ENCODE measurements at regions not wholly inside any gene's neighbourhood (a gene's known extent, or its start where the extent isn't known, plus 50 kb on each side); places are given as distances from the start of the nearest gene placed in this dataset.
"Not testable (repeated sequence)": the region's sequence is repeated elsewhere in the genome, so short reads cannot be mapped to it uniquely, and the experiment has no call there.

GRCh38 chr12:9331218-9331626, 123.0 kb upstream of the PZP start:
- Mint-ChIP-seq H3K4me1 (peaks cover 18 to 31% (median 23%) of the 10 kb centered on the region in 7 donors), H3K27me3 (peaks cover 0 to 2% (median 0%) of the 10 kb centered on the region in 5 donors), H3K36me3 (peaks cover under 1 to 3% (median 1%) of the 10 kb centered on the region in 5 donors), H3K9me3 (peaks cover 0 to 3% (median 1%) of the 10 kb centered on the region in 11 donors), H3K27ac (peak overlapping the region in 4 of 9 donors; percentile 50 to 66 (median 62)), H3K4me3 (peak overlapping the region in 2 of 10 donors; percentile 6 to 33)
- H3K36me3 ChIP-seq (ENCODE audit: control insufficient read depth in 2 of 3, insufficient read depth in 3 of 3, low read length in 3 of 3) = no peaks in the 10 kb centered on the region
- peak; percentile 87 for ATAC-seq
- intact Hi-C loops (cut with micrococcal nuclease) = loop anchor here (1.0 to 10.0 kb wide), 7 partner anchors 34 to 464 kb away; no protein-coding TSS in a partner anchor
- no peak overlapping the region for H3K4me3 ChIP-seq (ENCODE audit: low read length)
- H3K27me3 ChIP-seq (ENCODE audit: control insufficient read depth in 2 of 2, insufficient read depth in 2 of 2, low read length in 2 of 2) = no peaks in the 10 kb centered on the region
- no peak overlapping the region for H3K27ac ChIP-seq (ENCODE audit: low read depth, low read length)
- DNase-seq = peak; percentile 21 to 77 (median 55)
- peaks cover 0 to 3% of the 10 kb centered on the region in 2 donors for H3K4me1 ChIP-seq (ENCODE audit: control insufficient read depth in 2 of 2, insufficient read depth in 2 of 2, low read length in 2 of 2)
- POLR2A ChIA-PET = no interaction called here
- CTCF ChIA-PET = interaction anchor here (1.0 to 3.3 kb wide), 5 partner anchors 10 to 419 kb away, joined by 3 to 28 read pairs (median 6); no protein-coding TSS in a partner anchor
- H3K9me3 ChIP-seq (ENCODE audit: control insufficient read depth in 2 of 3, low read length in 3 of 3) = no peaks in the 10 kb centered on the region

DNA sequence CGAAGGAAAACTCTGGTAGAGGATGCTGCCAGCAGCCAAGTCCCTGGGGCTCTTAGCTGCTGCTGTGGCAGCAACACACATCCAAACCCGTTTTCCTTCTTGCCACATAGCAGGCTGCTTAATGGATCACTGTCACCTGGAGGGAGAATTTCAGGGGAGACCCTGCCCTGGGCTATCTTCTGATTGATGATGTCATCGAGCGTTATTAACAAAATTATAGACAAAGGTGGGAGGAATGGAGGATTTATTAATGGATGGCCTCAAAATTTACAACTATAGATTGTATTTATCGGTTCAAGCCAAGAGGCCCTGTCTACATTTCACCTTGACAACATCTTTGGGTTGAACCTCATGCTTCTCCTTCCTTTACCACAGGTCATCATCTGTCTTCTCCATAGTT, 120.8 kb upstream of the PZP start:
- H3K27me3 Mint-ChIP-seq = no peaks in the 10 kb centered on the region
- no peaks in the 10 kb centered on the region for H3K36me3 Mint-ChIP-seq
- intact Hi-C loops (cut with micrococcal nuclease) = no loop called here
- H3K4me1 ChIP-seq (ENCODE audit: control insufficient read depth in 2 of 2, insufficient read depth in 2 of 2, low read length in 2 of 2) = peaks cover 0 to 3% of the 10 kb centered on the region in 2 donors
- H3K27ac Mint-ChIP-seq = peak overlapping the region in 1 of 9 donors; percentile 53
- no peaks in the 10 kb centered on the region for H3K36me3 ChIP-seq (ENCODE audit: control insufficient read depth in 2 of 3, insufficient read depth in 3 of 3, low read length in 3 of 3)
- no peaks in the 10 kb centered on the region for H3K9me3 ChIP-seq (ENCODE audit: control insufficient read depth in 2 of 3, low read length in 3 of 3)
- ATAC-seq = no peak
- H3K27ac ChIP-seq (ENCODE audit: low read depth, low read length) = no peak overlapping the region
- DNase-seq = no peak
- ChIA-PET CTCF (interaction anchor here (0.7 to 3.3 kb wide), 3 partner anchors 11 to 814 kb away, joined by 3 to 28 read pairs (median 7); no protein-coding TSS in a partner anchor), POLR2A (no interaction called here)
- H3K4me3 ChIP-seq (ENCODE audit: low read length) = no peak overlapping the region
- H3K4me3 Mint-ChIP-seq = no peak overlapping the region
- no peaks in the 10 kb centered on the region for H3K9me3 Mint-ChIP-seq
- peaks cover 18 to 31% (median 23%) of the 10 kb centered on the region in 7 donors for H3K4me1 Mint-ChIP-seq
- H3K27me3 ChIP-seq (ENCODE audit: control insufficient read depth in 2 of 2, insufficient read depth in 2 of 2, low read length in 2 of 2) = no peaks in the 10 kb centered on the region

DNA sequence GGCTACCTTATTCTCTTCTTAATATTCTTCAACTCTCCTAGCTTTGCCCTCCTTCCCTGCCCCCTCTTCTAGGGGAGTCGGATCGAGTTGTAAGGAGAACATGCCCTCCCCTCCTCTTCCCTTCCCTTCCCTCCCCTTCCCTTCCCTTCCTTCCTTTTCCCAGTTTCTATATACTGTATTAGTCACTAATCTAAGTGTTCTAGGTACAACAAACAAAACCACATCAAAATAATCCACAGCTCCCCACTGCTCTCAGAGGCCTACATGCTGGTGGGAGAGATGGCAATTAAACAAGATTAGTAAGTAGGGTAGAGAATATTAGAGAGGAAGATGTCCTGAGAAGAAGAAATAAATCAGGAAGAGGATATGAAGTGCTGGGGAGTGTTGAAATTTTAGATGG, 119.9 kb upstream of the PZP start:
- H3K27me3 Mint-ChIP-seq = no peaks in the 10 kb centered on the region
- POLR2A ChIA-PET = no interaction called here
- no peak for DNase-seq
- peaks cover 0 to 3% of the 10 kb centered on the region in 2 donors for H3K4me1 ChIP-seq (ENCODE audit: control insufficient read depth in 2 of 2, insufficient read depth in 2 of 2, low read length in 2 of 2)
- H3K36me3 ChIP-seq (ENCODE audit: control insufficient read depth in 2 of 3, insufficient read depth in 3 of 3, low read length in 3 of 3) = no peaks in the 10 kb centered on the region
- H3K4me3 Mint-ChIP-seq = no peak overlapping the region
- H3K4me1 Mint-ChIP-seq = peaks cover 15 to 31% (median 23%) of the 10 kb centered on the region in 7 donors
- ATAC-seq = no peak
- H3K9me3 ChIP-seq (ENCODE audit: control insufficient read depth in 2 of 3, low read length in 3 of 3) = no peaks in the 10 kb centered on the region
- H3K27ac ChIP-seq (ENCODE audit: low read depth, low read length) = no peak overlapping the region
- H3K9me3 Mint-ChIP-seq = no peaks in the 10 kb centered on the region
- H3K27me3 ChIP-seq (ENCODE audit: control insufficient read depth in 2 of 2, insufficient read depth in 2 of 2, low read length in 2 of 2) = no peaks in the 10 kb centered on the region
- CTCF ChIA-PET = interaction anchor here (2.3 kb wide), 1 partner anchor 12 kb away, joined by 7 read pairs; no protein-coding TSS in a partner anchor
- H3K4me3 ChIP-seq (ENCODE audit: low read length) = no peak overlapping the region
- H3K27ac Mint-ChIP-seq = peak overlapping the region in 1 of 9 donors; percentile 44
- intact Hi-C loops (cut with micrococcal nuclease) = no loop called here
- H3K36me3 Mint-ChIP-seq = no peaks in the 10 kb centered on the region

GRCh38 chr12:9327320-9327719, 119.1 kb upstream of the PZP start:
- peak in 1 of 9 donors; percentile 7 for DNase-seq
- no peaks in the 10 kb centered on the region for H3K9me3 Mint-ChIP-seq
- H3K4me3 Mint-ChIP-seq = peak overlapping the region in 2 of 10 donors; percentile 6 to 8
- CTCF ChIA-PET = no interaction called here
- no peaks in the 10 kb centered on the region for H3K36me3 Mint-ChIP-seq
- H3K27ac Mint-ChIP-seq = peak overlapping the region in 3 of 9 donors; percentile 3 to 44 (median 42)
- ATAC-seq = no peak
- Histone ChIP-seq H3K9me3 (ENCODE audit: control insufficient read depth in 2 of 3, low read length in 3 of 3) (no peaks in the 10 kb centered on the region), H3K27me3 (ENCODE audit: control insufficient read depth in 2 of 2, insufficient read depth in 2 of 2, low read length in 2 of 2) (no peaks in the 10 kb centered on the region), H3K27ac (ENCODE audit: low read depth, low read length) (no peak overlapping the region), H3K36me3 (ENCODE audit: control insufficient read depth in 2 of 3, insufficient read depth in 3 of 3, low read length in 3 of 3) (no peaks in the 10 kb centered on the region), H3K4me1 (ENCODE audit: control insufficient read depth in 2 of 2, insufficient read depth in 2 of 2, low read length in 2 of 2) (peaks cover 0 to 3% of the 10 kb centered on the region in 2 donors), H3K4me3 (ENCODE audit: low read length) (no peak overlapping the region)
- H3K27me3 Mint-ChIP-seq = no peaks in the 10 kb centered on the region
- intact Hi-C loops (cut with micrococcal nuclease) = no loop called here
- H3K4me1 Mint-ChIP-seq = peaks cover 14 to 27% (median 22%) of the 10 kb centered on the region in 7 donors
- POLR2A ChIA-PET = no interaction called here

GRCh38 chr12:9326849-9327248, 118.7 kb upstream of the PZP start:
- H3K27ac Mint-ChIP-seq = peak overlapping the region in 2 of 9 donors; percentile 3 to 44
- H3K9me3 Mint-ChIP-seq; H3K27me3 ChIP-seq (ENCODE audit: control insufficient read depth in 2 of 2, insufficient read depth in 2 of 2, low read length in 2 of 2); H3K9me3 ChIP-seq (ENCODE audit: control insufficient read depth in 2 of 3, low read length in 3 of 3); H3K27ac ChIP-seq (ENCODE audit: low read depth, low read length); ATAC-seq; DNase-seq; H3K4me3 ChIP-seq (ENCODE audit: low read length); intact Hi-C loops (cut with micrococcal nuclease); CTCF ChIA-PET; H3K36me3 Mint-ChIP-seq; H3K4me1 ChIP-seq (ENCODE audit: control insufficient read depth in 2 of 2, insufficient read depth in 2 of 2, low read length in 2 of 2); H3K36me3 ChIP-seq (ENCODE audit: control insufficient read depth in 2 of 3, insufficient read depth in 3 of 3, low read length in 3 of 3); H3K27me3 Mint-ChIP-seq; POLR2A ChIA-PET: not testable (repeated sequence)
- peak overlapping the region in 1 of 10 donors; percentile 6 for H3K4me3 Mint-ChIP-seq
- peaks cover 14 to 27% (median 22%) of the 10 kb centered on the region in 7 donors for H3K4me1 Mint-ChIP-seq

- H3K9me3 Mint-ChIP-seq = no peaks in the 10 kb centered on the region
- intact Hi-C loops (cut with micrococcal nuclease) = no loop called here
These were observed 117.9 kb upstream of the PZP start for GRCh38 chr12:9326085-9326484.

GRCh38 chr12:9325471-9325870, 117.3 kb upstream of the PZP start:
- H3K27ac ChIP-seq (ENCODE audit: low read depth, low read length) = no peak overlapping the region
- no peaks in the 10 kb centered on the region for H3K36me3 ChIP-seq (ENCODE audit: control insufficient read depth in 2 of 3, insufficient read depth in 3 of 3, low read length in 3 of 3)
- no peaks in the 10 kb centered on the region for H3K9me3 ChIP-seq (ENCODE audit: control insufficient read depth in 2 of 3, low read length in 3 of 3)
- no peaks in the 10 kb centered on the region for H3K9me3 Mint-ChIP-seq
- no peak overlapping the region for H3K4me3 Mint-ChIP-seq
- H3K27me3 ChIP-seq (ENCODE audit: control insufficient read depth in 2 of 2, insufficient read depth in 2 of 2, low read length in 2 of 2) = no peaks in the 10 kb centered on the region
- ChIA-PET POLR2A (no interaction called here), CTCF (no interaction called here)
- ATAC-seq (no peak), DNase-seq (no peak)
- no peaks in the 10 kb centered on the region for H3K27me3 Mint-ChIP-seq
- peaks cover 0 to 3% of the 10 kb centered on the region in 2 donors for H3K4me1 ChIP-seq (ENCODE audit: control insufficient read depth in 2 of 2, insufficient read depth in 2 of 2, low read length in 2 of 2)
- intact Hi-C loops (cut with micrococcal nuclease) = no loop called here
- no peaks in the 10 kb centered on the region for H3K36me3 Mint-ChIP-seq
- H3K4me3 ChIP-seq (ENCODE audit: low read length) = no peak overlapping the region
- no peak overlapping the region for H3K27ac Mint-ChIP-seq
- H3K4me1 Mint-ChIP-seq = peaks cover 13 to 24% (median 20%) of the 10 kb centered on the region in 7 donors

More at GRCh38 chr12:9326085-9326484, 117.9 kb upstream of the PZP start:
- Mint-ChIP-seq H3K27ac (no peak overlapping the region), H3K4me1 (peaks cover 13 to 24% (median 21%) of the 10 kb centered on the region in 7 donors), H3K27me3 (no peaks in the 10 kb centered on the region), H3K4me3 (no peak overlapping the region), H3K36me3 (no peaks in the 10 kb centered on the region)
- Histone ChIP-seq H3K4me3 (ENCODE audit: low read length) (no peak overlapping the region), H3K27me3 (ENCODE audit: control insufficient read depth in 2 of 2, insufficient read depth in 2 of 2, low read length in 2 of 2) (no peaks in the 10 kb centered on the region), H3K27ac (ENCODE audit: low read depth, low read length) (no peak overlapping the region), H3K4me1 (ENCODE audit: control insufficient read depth in 2 of 2, insufficient read depth in 2 of 2, low read length in 2 of 2) (peaks cover 0 to 3% of the 10 kb centered on the region in 2 donors), H3K9me3 (ENCODE audit: control insufficient read depth in 2 of 3, low read length in 3 of 3) (no peaks in the 10 kb centered on the region), H3K36me3 (ENCODE audit: control insufficient read depth in 2 of 3, insufficient read depth in 3 of 3, low read length in 3 of 3) (no peaks in the 10 kb centered on the region)
- no peak for DNase-seq
- CTCF ChIA-PET = no interaction called here
- no peak for ATAC-seq
- POLR2A ChIA-PET = no interaction called here
